ENCODE measurements at regions not wholly inside any gene's neighbourhood (a gene's known extent, or its start where the extent isn't known, plus 50 kb on each side); places are given as distances from the start of the nearest gene placed in this dataset.

DNA sequence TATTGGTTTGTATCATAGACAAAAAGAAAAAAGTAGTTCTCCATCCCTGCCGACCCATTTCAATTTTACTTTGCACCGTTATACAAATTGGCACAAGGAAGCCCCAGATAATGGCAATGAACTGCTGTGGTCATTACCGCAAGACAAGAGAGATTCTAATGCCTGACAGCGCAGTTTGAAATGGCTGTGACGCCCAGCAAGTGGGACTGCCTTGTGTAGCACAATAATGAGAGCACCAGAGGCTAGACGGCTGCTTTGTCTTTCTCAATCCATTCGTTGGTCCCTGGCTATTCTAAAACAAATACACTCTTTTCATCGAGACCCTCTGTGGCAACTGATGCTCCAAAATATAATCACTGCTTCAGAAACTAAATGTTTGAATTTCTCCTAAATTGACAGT is 192.4 kb upstream of the NEIL3 start:
- no peak for DNase-seq

DNA sequence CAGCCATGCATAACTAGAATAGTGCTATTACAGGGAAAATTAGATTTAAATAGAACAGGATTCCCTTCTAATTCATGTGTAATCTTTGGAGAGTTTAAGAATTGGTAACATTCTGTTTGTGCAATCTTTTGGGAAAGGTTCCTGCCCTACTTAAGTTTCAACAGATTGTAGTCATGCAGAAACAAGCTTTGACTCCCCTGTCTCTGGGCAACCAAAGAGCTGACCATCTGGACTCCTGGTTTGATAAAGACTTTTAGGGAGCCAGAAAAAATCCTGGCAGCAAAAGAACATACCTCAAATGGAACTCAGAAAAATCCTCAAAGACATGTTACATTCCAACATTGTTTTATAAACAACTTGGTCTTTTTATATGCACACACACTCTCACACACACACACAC is 191.1 kb upstream of the NEIL3 start:
- DNase-seq: no peak

DNA sequence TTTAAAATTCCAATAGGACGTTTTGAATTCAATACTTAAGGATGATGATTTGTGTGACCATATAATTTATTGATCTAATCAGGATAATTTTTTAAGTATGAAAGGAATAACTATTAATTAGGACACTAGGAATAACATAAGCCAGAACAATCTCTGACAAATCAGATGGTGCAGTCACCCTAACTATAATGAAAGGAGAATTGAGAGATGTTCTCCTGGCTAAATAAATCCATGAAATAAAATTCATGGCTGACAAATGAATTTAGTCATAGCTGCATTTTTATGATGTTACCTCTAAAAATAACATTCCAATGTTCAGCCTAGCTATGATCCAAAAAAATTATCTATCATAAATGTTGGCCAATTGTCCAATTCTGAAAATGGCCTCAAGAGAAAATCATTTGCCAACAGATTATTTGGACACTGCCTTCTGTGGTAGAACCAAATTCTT is 190.6 kb upstream of the NEIL3 start:
- DNase-seq: no peak

DNA sequence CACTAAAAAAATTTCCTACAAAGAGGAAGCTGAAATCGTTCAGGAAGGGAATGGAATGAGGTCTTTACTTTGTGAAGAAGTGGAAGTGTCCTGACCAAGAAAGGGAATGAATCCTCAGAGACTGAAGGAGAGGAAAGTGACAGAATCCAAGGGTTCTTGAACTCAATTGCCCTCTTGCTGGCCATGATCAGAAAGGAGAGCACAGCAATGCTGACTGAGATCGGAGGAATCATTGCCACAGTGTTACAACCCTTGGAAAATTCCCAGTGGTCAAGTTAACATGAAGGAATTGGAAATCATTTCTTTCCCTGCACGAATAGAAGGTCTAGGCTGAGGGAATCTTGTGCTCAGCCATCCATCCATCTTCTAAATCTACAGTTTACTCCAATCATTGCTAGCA is 190.0 kb upstream of the NEIL3 start:
- no peak for DNase-seq

DNA sequence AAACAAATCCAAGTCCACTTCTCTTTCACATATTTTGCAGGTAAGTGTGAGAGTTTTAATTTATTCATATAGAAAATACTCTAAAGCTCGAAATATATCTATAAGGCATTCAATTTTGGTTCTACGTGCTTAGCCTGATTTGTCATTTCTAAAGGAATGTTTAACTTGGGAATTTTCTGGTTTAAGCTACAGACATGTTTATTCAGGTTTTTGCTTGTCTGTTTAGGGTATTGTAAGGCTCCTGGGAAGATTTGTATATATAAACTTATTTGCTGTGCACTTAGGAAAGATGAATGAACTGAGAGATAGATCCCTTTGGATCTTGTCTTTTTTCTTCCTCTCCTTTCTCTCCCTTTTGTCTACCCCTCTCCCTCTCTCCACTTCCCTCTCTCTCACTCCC is 185.9 kb upstream of the NEIL3 start:
- DNase-seq: no peak

DNA sequence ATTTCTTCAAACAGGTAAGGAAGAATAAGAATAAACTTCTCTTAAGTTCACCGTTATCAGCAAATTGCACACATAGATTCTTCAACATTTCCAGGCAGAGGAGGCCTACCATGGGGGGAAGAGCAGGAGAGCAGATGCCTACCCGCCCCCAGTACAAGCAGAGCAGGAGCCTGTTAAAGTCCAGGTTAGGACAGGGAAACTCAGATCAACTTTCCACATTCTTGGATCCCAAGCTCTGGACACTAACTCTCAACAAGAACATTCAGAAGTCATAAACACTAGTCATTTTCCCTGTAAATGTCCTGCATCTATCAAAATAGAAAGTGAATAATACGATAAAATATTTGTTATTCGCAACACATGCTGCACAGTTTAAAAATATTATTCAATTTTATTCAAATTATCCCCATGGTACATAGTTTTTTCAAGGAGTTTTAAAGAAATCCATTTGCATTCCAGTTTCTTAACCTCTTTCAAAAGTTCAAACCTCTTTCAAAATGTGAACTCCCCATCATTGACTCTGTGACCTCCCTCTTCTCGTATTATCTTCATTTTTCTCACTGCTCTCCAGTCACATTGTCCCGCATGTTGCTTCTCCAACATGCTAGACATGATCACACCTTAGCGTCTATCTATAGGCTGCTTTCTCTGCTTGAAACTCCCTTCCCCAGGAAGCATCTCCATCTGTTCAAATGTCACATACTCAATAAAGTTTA is 185.2 kb upstream of the NEIL3 start:
- no peak for DNase-seq

DNA sequence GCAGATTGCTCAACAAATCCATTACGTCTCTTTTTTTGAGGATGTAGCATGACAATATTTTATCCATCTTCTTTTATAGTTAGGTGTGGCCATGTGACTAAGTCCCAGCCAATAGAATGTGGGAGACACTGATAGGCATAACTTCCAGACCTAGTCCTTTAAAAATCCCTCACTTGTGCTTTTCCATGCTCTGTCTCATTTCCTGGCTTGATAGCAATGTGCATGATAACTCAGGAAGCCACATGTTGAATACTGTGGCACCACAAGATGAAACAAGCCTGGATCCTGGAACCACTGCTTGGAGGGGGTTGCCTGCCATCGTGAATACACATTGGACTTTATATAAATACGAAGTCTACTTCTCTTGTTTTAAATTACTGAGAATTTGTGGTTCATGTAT is 184.0 kb upstream of the NEIL3 start:
- DNase-seq: no peak

DNA sequence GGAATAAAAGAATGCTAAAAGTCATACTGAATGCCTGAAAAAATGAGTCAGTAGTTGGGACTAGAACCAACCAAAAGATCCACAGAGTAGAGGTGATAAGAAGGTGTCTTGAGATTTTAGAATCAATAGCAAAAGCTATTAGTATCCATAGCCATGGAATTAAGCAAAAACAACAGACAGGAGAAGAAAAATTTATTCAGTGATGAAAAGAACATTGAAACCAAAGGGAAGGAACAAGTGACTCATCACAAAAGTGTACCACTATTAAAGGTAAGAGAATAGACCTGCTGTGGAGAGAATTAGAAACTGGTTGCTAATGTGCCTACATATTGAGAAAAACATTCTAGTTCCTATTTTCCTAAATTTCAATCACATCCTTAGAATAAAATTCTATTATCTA is 182.0 kb upstream of the NEIL3 start:
- DNase-seq: no peak

DNA sequence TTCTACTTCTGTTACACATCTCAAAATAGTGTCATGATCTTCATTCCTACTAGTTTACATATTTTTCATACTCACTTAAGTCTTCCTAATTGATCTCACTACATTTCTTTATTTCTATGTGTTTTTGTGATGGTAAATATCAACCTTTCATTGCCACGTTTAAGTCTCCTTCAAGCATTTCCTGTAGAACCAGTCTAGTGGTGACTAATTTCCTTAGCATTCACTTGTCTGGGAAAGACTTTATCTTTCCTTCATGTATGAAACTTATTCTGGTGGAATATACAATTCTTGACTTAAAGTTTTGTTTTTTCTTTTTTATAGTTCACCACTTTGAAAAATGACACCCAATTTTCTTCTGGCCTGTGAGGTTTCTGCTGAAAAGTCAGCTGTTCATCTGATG is 181.4 kb upstream of the NEIL3 start:
- DNase-seq: no peak

DNA sequence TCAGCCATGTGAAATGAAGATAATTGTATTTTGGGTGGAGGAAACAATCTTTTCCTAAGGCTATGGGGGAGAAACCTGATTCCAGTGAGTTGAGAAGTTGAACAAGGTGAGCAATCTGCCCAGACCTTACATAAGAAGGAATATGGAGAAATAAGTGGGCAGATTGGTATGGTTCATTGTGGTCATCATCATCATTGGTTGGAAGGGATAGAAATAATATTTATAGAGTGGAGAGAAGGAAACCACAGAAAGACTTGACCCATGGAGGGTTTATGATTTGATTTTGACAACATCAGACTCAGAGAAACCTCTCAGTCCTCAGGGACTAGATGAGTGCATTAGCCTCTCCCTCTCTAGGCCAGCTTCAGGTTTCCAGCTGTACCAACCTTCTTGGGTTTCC is 177.9 kb upstream of the NEIL3 start:
- no peak for DNase-seq

DNA sequence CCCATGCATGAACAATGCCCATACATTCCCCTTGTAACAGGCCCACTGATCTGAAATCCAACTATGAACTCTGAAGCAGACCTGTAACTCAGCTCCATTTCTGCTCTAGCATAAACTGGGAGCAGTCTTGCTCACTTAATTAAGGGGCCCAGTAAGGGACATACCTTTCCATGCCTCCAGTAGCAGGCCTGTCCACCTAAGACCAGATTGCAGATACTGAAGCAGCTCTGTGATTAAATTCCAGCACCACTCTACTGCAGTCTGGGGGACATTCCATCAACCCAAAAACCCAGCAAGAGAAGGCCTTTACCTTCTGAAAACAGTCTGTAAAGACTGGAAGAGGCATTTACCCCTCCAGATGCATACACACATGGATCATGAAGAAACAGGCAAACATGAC is 162.0 kb upstream of the NEIL3 start:
- DNase-seq: no peak

DNA sequence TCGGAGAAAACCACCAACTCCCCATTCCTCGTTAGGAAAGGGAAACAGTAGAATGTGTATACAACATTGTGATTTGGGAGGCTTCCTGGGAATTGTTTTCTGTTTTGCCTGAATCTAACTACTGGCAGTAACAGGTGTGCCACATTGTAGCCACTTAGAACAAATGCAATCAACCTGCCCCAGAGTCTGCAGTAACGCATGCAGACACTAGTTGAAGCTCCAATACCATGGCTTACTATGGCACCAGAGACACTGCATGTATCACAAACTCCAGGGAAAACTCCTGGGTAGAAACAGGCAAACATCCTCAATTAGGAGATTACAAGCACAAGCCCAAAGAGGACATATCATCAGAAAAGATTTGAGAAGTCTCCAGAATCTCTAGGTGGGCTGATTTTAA is 154.2 kb upstream of the NEIL3 start:
- no peak for DNase-seq

DNA sequence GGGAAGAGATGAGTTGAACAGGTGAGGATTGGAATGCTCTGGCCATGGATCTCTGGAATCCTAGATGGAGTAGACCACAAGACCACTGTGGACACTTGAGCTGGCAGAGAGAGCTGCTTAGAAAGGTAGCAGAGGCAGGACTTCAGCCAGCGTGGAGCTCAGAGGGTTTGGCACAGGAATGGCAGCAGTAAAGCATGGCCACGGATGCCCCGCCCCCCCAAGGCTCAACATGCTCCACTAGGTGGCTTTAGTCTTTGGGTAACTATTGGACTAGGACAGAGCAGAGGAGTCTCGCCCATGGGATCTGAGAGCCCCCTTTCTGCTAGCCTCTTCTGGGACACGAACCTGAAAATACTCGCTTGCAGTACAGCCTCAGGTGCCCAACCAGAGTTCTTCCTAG is 150.1 kb upstream of the NEIL3 start:
- no peak for DNase-seq

DNA sequence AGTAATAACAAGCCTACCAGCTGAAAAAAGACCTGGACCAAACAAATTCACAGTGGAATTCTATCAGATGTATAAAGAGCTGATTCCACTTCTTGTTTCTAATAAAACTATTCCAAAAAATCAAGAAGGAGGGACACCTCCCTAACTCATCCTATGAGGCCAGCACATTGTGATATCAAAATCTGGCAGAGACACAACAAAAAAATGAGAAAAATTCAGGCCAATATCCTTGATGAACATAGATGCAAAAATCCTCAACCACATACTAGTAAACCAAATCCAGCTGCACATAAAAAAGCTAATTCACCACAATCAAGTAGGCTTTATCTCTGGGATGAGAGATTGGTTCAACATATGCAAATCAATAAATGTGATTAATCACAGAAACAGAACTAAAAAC is 147.9 kb upstream of the NEIL3 start:
- DNase-seq: no peak

DNA sequence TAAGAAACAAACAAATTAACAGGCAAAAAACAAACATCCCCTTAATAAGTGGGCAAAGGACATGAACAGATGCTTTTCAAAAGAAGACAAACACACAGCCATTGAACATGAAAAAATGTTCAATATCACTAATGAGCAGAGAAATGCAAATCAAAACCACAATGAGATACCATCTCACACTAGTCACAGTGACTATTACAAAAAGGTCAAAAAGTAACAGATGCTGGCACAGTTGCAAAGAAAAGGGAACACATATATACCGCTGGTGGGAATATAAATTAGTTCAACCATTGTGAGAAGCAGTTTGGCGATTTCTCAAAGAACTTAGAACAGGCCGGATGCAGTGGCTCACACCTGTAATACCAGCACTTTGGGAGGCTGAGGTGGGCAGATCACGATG is 146.1 kb upstream of the NEIL3 start:
- no peak for DNase-seq

DNA sequence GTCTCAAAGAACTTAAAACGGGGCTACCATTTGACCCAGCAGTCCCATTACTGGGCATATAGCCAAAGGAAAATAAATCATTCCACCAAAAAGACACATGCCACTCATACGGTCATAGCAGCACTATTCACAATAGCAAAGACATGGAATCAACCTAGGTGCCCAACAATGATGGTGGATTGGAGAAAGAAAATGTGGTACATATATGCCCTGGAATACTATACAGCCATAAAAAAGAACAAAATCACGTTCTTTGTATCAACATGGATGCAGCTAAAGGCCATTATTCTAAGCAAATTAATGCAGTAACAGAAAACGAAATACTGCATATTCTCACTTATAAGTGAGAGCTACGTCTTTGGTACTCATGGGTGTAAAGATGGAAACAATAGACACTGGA is 138.1 kb upstream of the NEIL3 start:
- no peak for DNase-seq

DNA sequence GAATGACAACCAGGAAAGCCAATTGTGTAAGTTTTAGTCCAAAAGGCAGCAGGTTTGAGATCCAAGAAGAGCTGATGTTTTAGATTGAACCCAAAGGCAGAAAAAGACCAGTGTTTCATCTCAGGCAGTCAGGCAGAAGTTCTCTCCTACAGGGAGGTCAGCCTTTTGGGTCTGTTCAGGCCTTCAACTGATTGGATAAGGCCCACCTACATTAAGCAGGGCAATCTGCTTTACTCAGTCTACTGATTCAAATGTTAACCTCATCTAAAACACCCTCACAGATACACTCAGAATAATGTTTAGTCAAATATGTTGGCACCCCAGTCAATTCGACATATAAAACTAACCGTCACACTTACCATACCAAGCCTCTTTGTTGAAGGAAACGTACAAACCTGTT is 134.2 kb upstream of the NEIL3 start:
- DNase-seq: no peak

DNA sequence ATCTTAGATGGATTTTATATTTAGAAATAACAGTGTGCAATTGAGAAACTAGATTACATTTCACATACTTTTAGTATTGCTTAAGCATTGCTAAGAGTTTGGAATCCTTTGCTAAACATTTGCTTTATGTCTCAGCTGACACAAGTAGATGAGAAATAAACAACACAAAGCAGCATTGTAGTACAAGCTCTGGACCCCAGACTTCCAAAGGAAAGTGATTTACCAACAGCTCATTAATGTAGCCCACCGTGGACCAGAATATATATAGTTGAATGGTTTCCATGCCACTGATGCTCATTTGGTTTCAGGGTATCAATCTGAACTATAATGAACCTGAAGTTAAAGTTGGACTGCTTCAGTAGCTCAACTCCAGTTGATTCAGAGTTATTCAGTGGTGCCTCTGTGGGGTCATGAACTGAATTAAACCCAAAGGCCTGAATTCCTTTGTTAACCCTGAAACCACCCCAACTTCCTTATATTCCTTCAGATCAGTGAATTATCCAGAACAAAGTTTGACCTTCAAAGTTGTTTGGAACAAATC is 132.1 kb upstream of the NEIL3 start:
- DNase-seq: no peak

DNA sequence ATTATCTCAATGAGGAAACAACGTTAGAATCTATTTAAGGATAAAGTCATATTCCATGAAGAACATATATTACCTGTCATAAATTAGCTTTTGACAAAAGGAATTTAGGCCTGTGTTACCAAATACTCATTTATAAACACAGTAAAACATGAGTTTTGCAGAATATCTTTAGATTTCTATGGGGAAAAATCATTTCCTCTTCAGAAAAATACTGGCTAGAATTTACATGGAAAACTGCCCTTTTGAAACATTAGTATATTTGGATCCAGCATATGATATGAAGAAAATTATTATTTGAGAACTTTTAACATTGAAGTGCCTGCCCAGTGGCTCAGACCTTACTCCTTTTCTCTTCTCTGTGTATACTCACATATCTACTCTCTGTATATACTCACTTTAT is 131.4 kb upstream of the NEIL3 start:
- no peak for DNase-seq

DNA sequence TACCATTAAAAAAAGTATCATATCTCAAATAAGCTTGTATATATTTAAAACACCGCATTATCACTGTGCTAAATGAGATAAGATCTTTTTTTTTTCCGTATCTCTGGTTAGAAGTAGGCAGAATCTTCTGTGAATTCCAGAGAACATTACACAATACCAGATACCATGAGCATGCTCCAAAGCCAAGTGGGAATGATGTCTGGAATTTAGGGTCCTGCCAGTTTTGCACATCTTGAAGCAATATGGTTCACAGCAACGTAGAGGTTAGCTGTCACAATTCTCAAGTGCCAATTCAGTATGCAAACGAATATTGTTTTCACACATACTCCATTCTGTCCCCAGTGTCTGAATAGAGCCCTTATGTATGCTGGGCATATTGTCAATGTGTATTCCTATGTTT is 127.5 kb upstream of the NEIL3 start:
- DNase-seq: no peak

DNA sequence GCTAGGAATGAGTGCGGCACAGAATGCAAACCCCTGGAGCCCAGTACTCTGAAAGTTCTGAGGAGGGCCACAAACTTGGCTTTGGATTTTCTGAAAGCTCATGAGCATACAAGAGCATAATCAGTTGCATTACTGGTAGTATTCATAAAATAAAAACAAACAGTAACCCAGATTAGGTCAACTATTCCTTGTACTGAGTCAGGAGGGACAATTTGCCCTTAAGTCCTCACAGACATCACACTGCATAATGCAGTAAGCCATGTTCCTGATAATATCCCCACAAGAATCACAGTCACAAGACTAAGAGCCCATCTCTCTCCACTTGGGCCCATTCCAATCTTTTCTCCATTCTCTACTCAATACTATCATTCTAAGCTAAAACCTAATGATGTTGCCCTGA is 126.9 kb upstream of the NEIL3 start:
- DNase-seq: no peak

DNA sequence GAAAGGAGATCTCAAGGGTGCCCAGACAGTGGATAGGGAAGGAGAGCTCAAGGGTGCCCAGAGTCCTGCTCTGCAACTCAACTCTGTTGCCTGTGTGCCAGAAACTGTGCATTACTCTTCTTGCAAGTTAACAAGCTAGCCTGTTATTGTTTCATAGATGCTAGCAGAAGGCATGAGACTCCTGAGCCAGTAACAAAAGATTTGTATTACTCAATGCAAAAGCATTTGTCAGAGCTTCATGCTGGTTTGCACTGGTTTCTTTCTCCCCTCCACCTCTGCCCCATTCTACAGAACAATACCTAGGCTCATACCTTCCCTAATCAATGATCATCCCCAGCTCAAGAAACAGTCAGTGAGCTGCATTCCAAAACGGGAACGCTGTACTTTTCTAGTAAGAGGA is 124.5 kb upstream of the NEIL3 start:
- DNase-seq: no peak

DNA sequence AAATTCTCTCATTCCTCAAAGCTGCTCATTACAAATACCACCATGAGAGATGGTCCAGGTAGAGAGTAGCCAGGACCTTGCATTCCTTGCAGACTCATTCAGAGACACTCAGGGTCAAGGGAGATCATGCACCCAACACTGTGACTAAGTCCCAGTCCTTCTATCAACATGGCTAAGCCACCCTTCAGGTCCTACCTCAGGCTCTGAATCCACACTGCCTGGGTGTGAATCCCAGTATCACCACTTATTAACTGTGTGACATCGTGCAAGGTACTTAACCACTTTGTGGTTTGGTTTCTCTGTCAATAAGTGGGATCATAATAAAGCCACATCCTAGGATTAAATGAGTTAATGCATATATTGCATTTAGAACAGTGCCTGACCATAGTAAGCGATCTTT is 124.1 kb upstream of the NEIL3 start:
- no peak for DNase-seq

DNA sequence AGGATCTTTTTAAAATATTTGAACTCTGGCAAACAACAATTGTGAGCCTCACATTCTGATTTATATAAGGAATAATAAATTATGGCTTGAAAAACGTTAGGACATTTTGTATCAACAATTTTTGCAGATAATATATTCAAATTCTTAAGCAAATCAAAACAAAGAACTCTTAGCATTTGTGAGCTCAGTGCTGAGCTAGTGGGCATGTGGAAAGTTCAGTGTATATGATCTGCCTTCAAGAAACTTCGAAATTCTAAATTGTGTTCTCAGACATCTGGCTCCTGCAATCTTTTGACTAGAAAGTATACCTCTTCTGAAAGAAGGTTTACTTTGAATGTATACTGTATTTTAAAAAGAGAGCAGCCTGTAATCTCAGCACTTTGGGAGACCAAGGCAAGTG is 122.3 kb upstream of the NEIL3 start:
- DNase-seq: no peak

DNA sequence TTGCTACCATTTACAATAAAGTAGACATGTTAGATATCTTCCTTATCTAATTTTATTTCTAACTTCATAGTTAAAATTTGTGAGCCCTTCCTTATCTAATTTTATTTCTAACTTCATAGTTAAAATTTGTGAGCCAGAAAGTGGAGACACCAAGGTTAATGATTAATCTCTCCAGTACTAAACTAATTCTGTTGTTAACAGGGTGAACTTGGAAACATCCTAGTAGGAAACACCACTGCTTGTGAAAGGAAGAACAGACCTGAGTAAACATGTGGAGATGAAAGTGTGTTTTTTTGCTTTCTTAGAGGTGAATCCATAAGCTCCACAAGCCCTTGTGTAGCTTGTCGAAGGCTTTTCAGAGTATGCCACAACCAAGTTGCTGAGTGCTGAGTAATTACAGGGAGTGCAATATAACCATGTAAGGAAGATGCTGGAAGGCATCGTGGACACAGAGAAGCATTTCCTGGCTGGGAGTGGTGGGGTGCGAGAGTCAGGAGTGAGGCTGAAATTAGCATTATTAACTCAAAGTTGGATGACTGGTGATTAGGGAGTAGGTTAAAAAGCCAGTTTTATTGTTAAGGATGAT is 118.6 kb upstream of the NEIL3 start:
- DNase-seq: no peak
